IPS-15b (cell line): ENCODE measurements at regions not wholly inside any gene's neighbourhood (a gene's known extent, or its start where the extent isn't known, plus 50 kb on each side); places are given as distances from the start of the nearest gene placed in this dataset.

ENCODE experiments used
- H3K27me3 ChIP-seq: one replicate; pipeline ENCODE4 v1.6.1; 2013; ENCODE audit warnings: low read length; ENCODE audit not compliant: control insufficient read depth, insufficient read depth
- H3K36me3 ChIP-seq: one replicate; pipeline ENCODE4 v1.6.1; 2013; ENCODE audit warnings: low read length; ENCODE audit not compliant: control insufficient read depth, insufficient read depth
- H3K4me1 ChIP-seq: one replicate; pipeline ENCODE4 v1.6.1; 2013; ENCODE audit warnings: mild to moderate bottlenecking, low read length; ENCODE audit not compliant: control insufficient read depth, insufficient read depth
- H3K4me3 ChIP-seq: one replicate; pipeline ENCODE4 v1.5.1; 2013; ENCODE audit warnings: low read depth, low read length
- H3K9ac ChIP-seq: one replicate; pipeline ENCODE4 v1.6.1; 2013; ENCODE audit warnings: low read depth, mild to moderate bottlenecking, low read length
- H3K9me3 ChIP-seq: one replicate; pipeline ENCODE4 v1.6.1; 2013; ENCODE audit warnings: mild to moderate bottlenecking, low read length; ENCODE audit not compliant: control insufficient read depth, insufficient read depth

DNA sequence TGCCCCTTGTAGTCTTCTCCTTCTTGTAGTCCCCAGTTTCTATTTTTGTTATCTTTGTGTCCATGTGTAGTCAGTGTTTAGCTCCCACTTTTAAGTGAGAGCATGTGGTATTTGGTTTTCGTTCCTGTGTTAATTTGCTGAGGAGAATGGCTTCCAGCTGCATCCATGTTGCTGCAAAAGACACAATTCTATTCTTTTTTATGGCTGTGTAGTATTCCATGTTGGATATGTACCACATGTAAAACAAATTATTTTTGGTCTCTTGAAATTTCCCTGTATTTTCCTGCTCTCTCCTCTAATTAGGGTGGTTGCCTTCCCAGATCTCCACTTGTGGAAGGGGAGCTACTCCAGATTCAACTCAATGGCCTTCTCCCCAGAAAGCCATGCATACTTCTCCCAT, 813.8 kb downstream of the UQCRFS1 start:
- Histone ChIP-seq H3K27me3 (no peaks in the 10 kb centered on the region), H3K36me3 (no peaks in the 10 kb centered on the region), H3K4me3 (no peak overlapping the region), H3K9ac (no peak overlapping the region), H3K9me3 (no peaks in the 10 kb centered on the region), H3K4me1 (peaks cover 13% of the 10 kb centered on the region)

GRCh38 chr19:28397800-28398199, 815.2 kb downstream of the UQCRFS1 start:
- H3K27me3 ChIP-seq, result no peaks in the 10 kb centered on the region
- H3K9ac ChIP-seq, result no peak overlapping the region
- H3K4me3 ChIP-seq, result no peak overlapping the region
- H3K9me3 ChIP-seq, result no peaks in the 10 kb centered on the region
- H3K36me3 ChIP-seq, result no peaks in the 10 kb centered on the region
- peaks cover 19% of the 10 kb centered on the region for H3K4me1 ChIP-seq

DNA sequence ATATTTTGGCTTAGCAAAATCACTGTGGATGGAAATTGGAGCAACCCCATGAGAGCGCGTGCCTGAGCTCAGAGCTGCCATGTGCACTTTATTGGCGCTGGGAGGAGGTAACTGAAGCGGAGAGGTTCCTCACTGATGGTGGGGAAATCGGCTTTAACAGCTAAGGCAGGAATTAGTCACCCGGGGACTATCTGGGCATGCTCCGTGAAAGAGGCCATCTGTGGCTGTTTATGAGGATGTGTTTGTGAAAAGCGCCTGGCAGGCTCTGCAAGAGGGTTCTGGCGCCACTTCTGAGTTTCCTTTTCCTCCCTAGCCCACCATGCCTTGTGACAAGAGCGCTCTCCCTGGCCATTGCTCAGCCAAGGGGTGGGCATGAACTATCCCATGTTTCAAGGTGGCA, 815.6 kb downstream of the UQCRFS1 start:
- Histone ChIP-seq H3K27me3 (no peaks in the 10 kb centered on the region), H3K4me1 (peaks cover 19% of the 10 kb centered on the region), H3K9me3 (no peaks in the 10 kb centered on the region), H3K36me3 (no peaks in the 10 kb centered on the region), H3K4me3 (no peak overlapping the region), H3K9ac (no peak overlapping the region)

- Histone ChIP-seq H3K36me3 (no peaks in the 10 kb centered on the region), H3K4me3 (no peak overlapping the region), H3K9me3 (no peaks in the 10 kb centered on the region), H3K9ac (no peak overlapping the region), H3K4me1 (peaks cover 19% of the 10 kb centered on the region), H3K27me3 (no peaks in the 10 kb centered on the region)
Observed at GRCh38 chr19:28396287-28396831, 816.6 kb downstream of the UQCRFS1 start.

DNA sequence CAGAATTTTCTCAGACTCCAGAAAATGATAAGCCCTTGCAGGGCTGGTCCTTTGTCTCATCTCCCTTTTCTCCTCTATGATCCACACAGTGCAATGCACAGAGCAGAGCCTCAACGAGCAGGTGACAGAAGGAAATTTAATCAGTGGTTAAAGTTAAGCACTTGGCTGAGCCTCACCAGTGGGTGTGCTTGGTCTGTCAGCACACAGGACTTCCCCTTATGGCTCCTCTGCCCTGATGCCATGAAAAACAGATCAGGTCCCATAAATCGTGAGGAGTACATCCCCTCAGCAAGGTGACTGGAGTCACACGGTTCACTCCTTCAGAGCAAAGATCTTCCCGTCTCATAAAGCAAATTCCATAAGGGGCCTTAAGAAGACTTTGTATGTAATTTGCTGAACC, 818.2 kb downstream of the UQCRFS1 start:
- no peaks in the 10 kb centered on the region for H3K36me3 ChIP-seq
- peaks cover 19% of the 10 kb centered on the region for H3K4me1 ChIP-seq
- H3K9ac ChIP-seq, result no peak overlapping the region
- H3K9me3 ChIP-seq, result no peaks in the 10 kb centered on the region
- H3K4me3 ChIP-seq, result no peak overlapping the region
- H3K27me3 ChIP-seq, result no peaks in the 10 kb centered on the region

- H3K4me3 ChIP-seq, result no peak overlapping the region
- no peaks in the 10 kb centered on the region for H3K9me3 ChIP-seq
- no peaks in the 10 kb centered on the region for H3K27me3 ChIP-seq
- H3K4me1 ChIP-seq, result peaks cover 19% of the 10 kb centered on the region
- H3K9ac ChIP-seq, result no peak overlapping the region
- H3K36me3 ChIP-seq, result no peaks in the 10 kb centered on the region
Observed at GRCh38 chr19:28393574-28394336, 819.2 kb downstream of the UQCRFS1 start.

DNA sequence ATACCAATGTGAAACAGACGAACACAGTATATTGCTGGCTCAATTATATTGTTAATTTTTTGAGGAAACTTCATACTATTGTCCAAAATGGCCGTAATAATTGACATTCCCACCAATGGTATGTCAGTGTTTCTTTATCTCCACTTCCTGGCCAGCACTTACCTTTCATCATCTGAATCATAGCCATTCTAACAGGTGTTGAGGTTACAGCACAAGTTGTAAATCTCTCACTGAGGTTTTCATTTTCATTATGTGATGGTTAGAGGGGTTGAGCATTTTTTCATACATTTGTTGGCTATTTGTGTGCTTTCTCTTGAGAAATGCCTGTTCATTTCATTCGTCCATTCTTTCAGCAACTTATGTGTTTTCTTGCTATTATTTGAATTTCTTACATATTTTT, 824.0 kb downstream of the UQCRFS1 start:
- H3K9ac ChIP-seq, result no peak overlapping the region
- no peaks in the 10 kb centered on the region for H3K9me3 ChIP-seq
- H3K27me3 ChIP-seq, result no peaks in the 10 kb centered on the region
- H3K4me1 ChIP-seq, result peaks cover 4% of the 10 kb centered on the region
- H3K4me3 ChIP-seq, result no peak overlapping the region
- no peaks in the 10 kb centered on the region for H3K36me3 ChIP-seq

DNA sequence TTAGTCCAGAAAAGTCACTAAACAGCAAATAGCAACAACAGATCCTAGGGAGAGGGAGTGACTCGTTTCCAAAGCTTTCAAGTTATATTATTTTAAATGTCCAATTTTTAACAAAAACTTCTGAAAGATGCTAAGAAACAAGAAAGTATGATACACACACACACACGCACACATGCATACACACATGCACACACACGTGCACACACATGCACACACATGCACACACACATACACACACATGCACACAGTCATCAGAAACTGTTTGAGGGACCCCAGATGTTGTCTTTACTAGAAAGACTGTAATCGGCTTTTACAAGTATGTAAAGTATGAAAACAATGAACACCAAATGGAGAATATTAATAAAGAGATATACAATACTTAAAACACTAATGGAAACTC, 825.4 kb downstream of the UQCRFS1 start:
- H3K27me3 ChIP-seq, result no peaks in the 10 kb centered on the region
- H3K36me3 ChIP-seq, result no peaks in the 10 kb centered on the region
- H3K9me3 ChIP-seq, result no peaks in the 10 kb centered on the region
- H3K4me1 ChIP-seq, result no peaks in the 10 kb centered on the region
- H3K9ac ChIP-seq, result no peak overlapping the region
- no peak overlapping the region for H3K4me3 ChIP-seq

DNA sequence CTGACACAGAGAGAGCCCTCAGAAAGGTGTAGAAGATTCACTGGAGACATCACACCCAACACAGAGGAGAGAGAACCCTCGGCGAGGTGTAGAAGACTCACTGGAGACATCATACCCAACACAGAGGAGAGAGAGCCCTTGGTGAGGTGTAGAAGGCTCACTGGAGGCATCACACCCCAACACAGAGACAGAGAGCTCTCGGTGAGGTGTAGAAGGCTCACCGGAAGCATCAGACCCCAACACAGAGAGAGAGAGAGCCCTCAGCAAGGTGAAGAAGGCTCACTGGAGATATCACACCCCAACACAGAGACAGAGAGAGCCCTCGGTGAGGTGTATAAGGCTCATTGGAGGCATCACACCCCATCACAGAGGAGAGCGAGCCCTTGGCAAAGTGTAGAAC, 826.5 kb downstream of the UQCRFS1 start:
- Histone ChIP-seq H3K4me1 (no peaks in the 10 kb centered on the region), H3K27me3 (no peaks in the 10 kb centered on the region), H3K9ac (no peak overlapping the region)

GRCh38 chr19:28386066-28386465, 826.9 kb downstream of the UQCRFS1 start:
- H3K27me3 ChIP-seq, result no peaks in the 10 kb centered on the region
- H3K4me1 ChIP-seq, result no peaks in the 10 kb centered on the region
- H3K9me3 ChIP-seq, result no peaks in the 10 kb centered on the region
- H3K36me3 ChIP-seq, result no peaks in the 10 kb centered on the region
- H3K9ac ChIP-seq, result no peak overlapping the region
- H3K4me3 ChIP-seq, result no peak overlapping the region

More for the DNA sequence above, 826.5 kb downstream of the UQCRFS1 start:
- Histone ChIP-seq H3K9me3 (no peaks in the 10 kb centered on the region), H3K4me3 (no peak overlapping the region), H3K36me3 (no peaks in the 10 kb centered on the region)

DNA sequence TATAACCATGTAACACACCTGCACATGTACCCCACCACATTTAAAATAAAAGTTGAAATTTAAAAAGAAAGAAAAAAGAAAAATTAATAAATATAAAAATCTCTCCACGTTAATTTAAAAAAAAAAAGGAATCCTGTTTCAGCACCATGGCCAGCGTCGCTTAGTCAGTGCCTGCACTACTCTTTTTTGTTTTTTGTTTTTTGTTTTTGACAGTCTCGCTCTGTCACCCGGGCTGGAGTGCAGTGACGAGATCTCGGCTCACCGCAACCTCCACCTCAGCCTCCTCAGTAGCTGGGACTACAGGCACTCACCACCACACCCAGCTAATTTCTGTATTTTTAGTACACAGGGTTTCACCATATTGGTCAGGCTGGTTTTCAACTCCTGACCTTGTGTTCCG, 835.9 kb downstream of the UQCRFS1 start:
- Histone ChIP-seq H3K4me1 (no peaks in the 10 kb centered on the region), H3K9me3 (no peaks in the 10 kb centered on the region), H3K36me3 (no peaks in the 10 kb centered on the region), H3K9ac (no peak overlapping the region), H3K27me3 (no peaks in the 10 kb centered on the region), H3K4me3 (no peak overlapping the region)

GRCh38 chr19:28374971-28375370, 838.0 kb downstream of the UQCRFS1 start:
- H3K9me3 ChIP-seq, result no peaks in the 10 kb centered on the region
- H3K4me1 ChIP-seq, result no peaks in the 10 kb centered on the region
- no peaks in the 10 kb centered on the region for H3K36me3 ChIP-seq
- no peak overlapping the region for H3K9ac ChIP-seq
- no peak overlapping the region for H3K4me3 ChIP-seq
- H3K27me3 ChIP-seq, result no peaks in the 10 kb centered on the region
